SK-N-SH (cell line): ENCODE measurements at regions not wholly inside any gene's neighbourhood (a gene's known extent, or its start where the extent isn't known, plus 50 kb on each side); places are given as distances from the start of the nearest gene placed in this dataset.

Source experiments
- CTCF ChIA-PET: fragments of 300-600, 350-600 bp; formaldehyde crosslinking; extraction: SDS; loops from one replicate; lab custom pipeline; 2021; lab: Yijun Ruan, JAX
- POLR2A ChIA-PET: fragments of 350-600 bp; sonication (Branson Sonifier 250); formaldehyde crosslinking; extraction: SDS; loops from one replicate; lab custom pipeline; 2020; ENCODE audit warnings: antibody characterized with exemption, inconsistent platforms; lab: Yijun Ruan, JAX
- DNase-seq: peaks from one replicate; pipeline ENCODE4 v3.0.0; 2012
- H2AFZ ChIP-seq: fragments of 200-600 bp; sonication (generic); 2 replicates; pipeline ENCODE4 v1.8.1; 2016; ENCODE audit warnings: antibody characterized with exemption, mild to moderate bottlenecking, low read depth
- H3F3A ChIP-seq: fragments of 200-600 bp; sonication (generic); replicated peaks from 2 replicates; pipeline ENCODE3; 2016; ENCODE audit warnings: antibody characterized with exemption, mild to moderate bottlenecking; ENCODE audit not compliant: insufficient read depth
- H3K27ac ChIP-seq, 2 experiments: fragments of 200-500 bp in 1 of 2; fragments of 200-600 bp in 1 of 2; sonication (Bioruptor generic) in 1 of 2; sonication (generic), shearing (Covaris generic) in 1 of 2; 2 replicates each; pipeline versions ENCODE4 v1.5.1 to v1.6.1; 2014 to 2016; ENCODE audit warnings: low read depth in 2 of 2, inconsistent platforms in 1 of 2, low read length in 1 of 2, mild to moderate bottlenecking in 1 of 2, mixed read lengths in 1 of 2
- H3K27me3 ChIP-seq: fragments of 200-600 bp; sonication (generic), shearing (Covaris generic); 2 replicates; pipeline ENCODE4 v1.6.1; 2016; ENCODE audit warnings: mixed run types; ENCODE audit not compliant: insufficient read depth
- H3K36me3 ChIP-seq, 2 experiments: fragments of 200-500 bp in 1 of 2; fragments of 200-600 bp in 1 of 2; sonication (Bioruptor generic) in 1 of 2; sonication (generic) in 1 of 2; replicated peaks in 1 of 2; 2 replicates each; pipeline versions ENCODE3 to v1.5.1; 2014 to 2016; ENCODE audit warnings: low read length in 1 of 2, mild to moderate bottlenecking in 1 of 2; ENCODE audit not compliant: insufficient read depth in 2 of 2, control insufficient read depth in 1 of 2
- H3K4me1 ChIP-seq, 2 experiments: fragments of 200-500 bp in 1 of 2; fragments of 200-600 bp in 1 of 2; sonication (Bioruptor generic) in 1 of 2; sonication (generic), shearing (Covaris generic) in 1 of 2; 2 replicates each; pipeline versions ENCODE4 v1.5.1 to v1.6.1; 2014 to 2016; ENCODE audit warnings: low read depth in 1 of 2, low read length in 1 of 2, mixed run types in 1 of 2; ENCODE audit not compliant: insufficient read depth in 2 of 2, control insufficient read depth in 1 of 2
- H3K4me2 ChIP-seq: fragments of 200-600 bp; sonication (generic), shearing (Covaris generic); 2 replicates; pipeline ENCODE4 v1.6.1; 2017; ENCODE audit warnings: mixed run types
- H3K4me3 ChIP-seq, 2 experiments: fragments of 200-500 bp in 1 of 2; fragments of 200-600 bp in 1 of 2; sonication (Bioruptor generic) in 1 of 2; sonication (generic), shearing (Covaris generic) in 1 of 2; 2 replicates each; pipeline versions ENCODE4 v1.5.1 to v1.8.1; 2014 to 2016; ENCODE audit warnings: low read depth in 2 of 2, inconsistent platforms in 1 of 2, low read length in 1 of 2, mild to moderate bottlenecking in 1 of 2, mixed read lengths in 1 of 2, moderate library complexity in 1 of 2
- H3K79me2 ChIP-seq: fragments of 200-600 bp; sonication (generic); 2 replicates; pipeline ENCODE4 v1.8.1; 2017; ENCODE audit warnings: mild to moderate bottlenecking; ENCODE audit not compliant: insufficient read depth
- H3K9ac ChIP-seq: fragments of 200-600 bp; sonication (generic); 2 replicates; pipeline ENCODE4 v1.6.1; 2017; ENCODE audit warnings: mixed run types
- H3K9me2 ChIP-seq: fragments of 200-600 bp; sonication (generic); 2 replicates; pipeline ENCODE4 v1.6.1; 2017; ENCODE audit warnings: mixed run types
- H3K9me3 ChIP-seq: fragments of 200-600 bp; sonication (generic); 2 replicates; pipeline ENCODE4 v1.6.1; 2017; ENCODE audit warnings: mixed run types, mild to moderate bottlenecking, moderate library complexity
- H4K20me1 ChIP-seq: fragments of 200-600 bp; sonication (generic); 2 replicates; pipeline ENCODE4 v1.6.1; 2017; ENCODE audit warnings: mild to moderate bottlenecking, mixed run types; ENCODE audit not compliant: insufficient read depth
- CHD2 ChIP-seq: fragments of 150-350 bp; IDR thresholded peaks from 2 replicates; pipeline ENCODE4 v1.6.1; 2018; ENCODE audit warnings: low read length; ENCODE audit not compliant: partially characterized antibody
- CTCF ChIP-seq: fragments of 200-600 bp; sonication (generic); IDR thresholded peaks from 2 replicates; pipeline ENCODE4 v1.6.1; 2017; ENCODE audit warnings: antibody characterized with exemption, mild to moderate bottlenecking, moderate library complexity
- EZH2phosphoT487 ChIP-seq: fragments of 200-600 bp; sonication (generic); IDR thresholded peaks from 2 replicates; pipeline ENCODE4 v1.6.1; 2017; ENCODE audit warnings: low read depth, mixed run types, mild to moderate bottlenecking, antibody characterized with exemption, moderate library complexity, borderline replicate concordance
- FOSL2 ChIP-seq: IDR thresholded peaks from 2 replicates; pipeline ENCODE4 v1.4.0; 2012; ENCODE audit warnings: low read depth, mild to moderate bottlenecking, moderate library complexity, borderline replicate concordance
- FOXM1 ChIP-seq: IDR thresholded peaks from 2 replicates; pipeline ENCODE4 v1.4.0; 2012; ENCODE audit warnings: low read depth, mild to moderate bottlenecking
- GABPA ChIP-seq: IDR thresholded peaks from 2 replicates; pipeline ENCODE4 v1.4.0; 2012; ENCODE audit warnings: low read depth, mild to moderate bottlenecking
- GATA2 ChIP-seq: sonication (generic); formaldehyde crosslinking; IDR thresholded peaks from 2 replicates; pipeline ENCODE4 v1.5.0; 2020; ENCODE audit warnings: mild to moderate bottlenecking, missing genetic modification reagents
- IRF3 ChIP-seq: fragments of 150-350 bp; IDR thresholded peaks from 2 replicates; pipeline ENCODE4 v1.6.1; 2016; ENCODE audit warnings: mild to moderate bottlenecking, low read depth, low read length
- JUND ChIP-seq: IDR thresholded peaks from 2 replicates; pipeline ENCODE4 v1.4.0; 2012
- MEF2A ChIP-seq: IDR thresholded peaks from 2 replicates; pipeline ENCODE4 v1.4.0; 2012; ENCODE audit warnings: low read depth, borderline replicate concordance
- MXI1 ChIP-seq: IDR thresholded peaks from 2 replicates; pipeline ENCODE4 v1.6.1; 2012; ENCODE audit warnings: mild to moderate bottlenecking, low read depth, low read length, improper control_type of control experiment
- PBX3 ChIP-seq: IDR thresholded peaks from 2 replicates; pipeline ENCODE4; 2012
- POLR2AphosphoS5 ChIP-seq: IDR thresholded peaks from 2 replicates; pipeline ENCODE4 v1.6.1; 2012; ENCODE audit warnings: low read depth, low read length
- RAD21 ChIP-seq: IDR thresholded peaks from 2 replicates; pipeline ENCODE4 v1.6.1; 2012; ENCODE audit warnings: mild to moderate bottlenecking, low read length
- RCOR1 ChIP-seq: fragments of 150-350 bp; IDR thresholded peaks from 2 replicates; pipeline ENCODE4 v1.6.1; 2017; ENCODE audit warnings: antibody characterized with exemption, low read length
- RFX5 ChIP-seq: IDR thresholded peaks from 2 replicates; pipeline ENCODE4 v1.6.1; 2012; ENCODE audit warnings: mild to moderate bottlenecking, improper control_type of control experiment, low read length
- RXRA ChIP-seq: IDR thresholded peaks from 2 replicates; pipeline ENCODE4 v1.4.0; 2012; ENCODE audit warnings: low read depth, mild to moderate bottlenecking, borderline replicate concordance
- SIN3A ChIP-seq: IDR thresholded peaks from 2 replicates; pipeline ENCODE4 v1.6.1; 2012; ENCODE audit warnings: low read depth, mild to moderate bottlenecking, low read length, moderate library complexity, borderline replicate concordance
- SMC3 ChIP-seq: IDR thresholded peaks from 2 replicates; pipeline ENCODE4 v1.6.1; 2012; ENCODE audit warnings: low read depth, low read length, improper control_type of control experiment
- TCF12 ChIP-seq: IDR thresholded peaks from 2 replicates; pipeline ENCODE4 v1.4.0; 2012
- TEAD4 ChIP-seq: IDR thresholded peaks from 2 replicates; pipeline ENCODE4 v1.4.0; 2012; ENCODE audit warnings: mild to moderate bottlenecking, borderline replicate concordance; ENCODE audit not compliant: insufficient read depth
- USF1 ChIP-seq: IDR thresholded peaks from 2 replicates; pipeline ENCODE4 v1.4.0; 2012; ENCODE audit warnings: low read depth, borderline replicate concordance
- YY1 ChIP-seq: IDR thresholded peaks from 2 replicates; pipeline ENCODE4 v1.4.0; 2012; ENCODE audit warnings: low read depth, mild to moderate bottlenecking
- WGBS: methylation state at CpG from one replicate; pipeline ENCODE4 v1.1.6; 2017; ENCODE audit warnings: low lambda C conversion rate; 5-methylcytosine and 5-hydroxymethylcytosine counted together

GRCh38 chr12:23368590-23368989 is 580.9 kb downstream of the SOX5 start:
- no peaks in the 10 kb centered on the region for H3K36me3 ChIP-seq
- H2AFZ ChIP-seq = no peak overlapping the region
- no peak overlapping the region for H3K4me2 ChIP-seq
- TF ChIP-seq RCOR1 (no peak), MXI1 (no peak), MEF2A (no peak), SMC3 (no peak), PBX3 (no peak), USF1 (no peak), GABPA (no peak), SIN3A (no peak), RFX5 (no peak), FOSL2 (no peak), RAD21 (no peak), EZH2phosphoT487 (no peak), GATA2 (CRISPR knock-in tag) (no peak), TCF12 (no peak)
- H3F3A ChIP-seq = no peaks in the 10 kb centered on the region
- H3K4me1 ChIP-seq = no peaks in the 10 kb centered on the region; a peak in 1 of 4 replicates
- POLR2A ChIA-PET = no interaction called here
- CTCF ChIA-PET = no interaction called here
- H3K79me2 ChIP-seq = no peaks in the 10 kb centered on the region
- 35% methylated on average over 1 of the region's 1 CpG for WGBS
- H3K27me3 ChIP-seq = no peaks in the 10 kb centered on the region
- no peak overlapping the region for H3K9ac ChIP-seq
- no peaks in the 10 kb centered on the region for H3K9me2 ChIP-seq
- H3K27ac ChIP-seq = no peak overlapping the region
- no peak for DNase-seq
- no peaks in the 10 kb centered on the region for H3K9me3 ChIP-seq
- H4K20me1 ChIP-seq = no peaks in the 10 kb centered on the region
- no peak overlapping the region for H3K4me3 ChIP-seq

GRCh38 chr12:23375621-23376020 is 573.8 kb downstream of the SOX5 start:
- TF ChIP-seq PBX3 (no peak), RCOR1 (no peak), RAD21 (no peak), FOXM1 (no peak), GATA2 (CRISPR knock-in tag) (no peak), CTCF (no peak), RFX5 (no peak), GABPA (no peak), IRF3 (no peak), JUND (no peak), MXI1 (no peak), CHD2 (no peak), POLR2AphosphoS5 (no peak), TEAD4 (no peak), YY1 (no peak), RXRA (no peak)
- no peaks in the 10 kb centered on the region for H3K79me2 ChIP-seq
- no peaks in the 10 kb centered on the region for H4K20me1 ChIP-seq
- H2AFZ ChIP-seq = no peak overlapping the region
- H3K4me2 ChIP-seq = no peak overlapping the region
- H3K9ac ChIP-seq = no peak overlapping the region
- no peak overlapping the region for H3K27ac ChIP-seq
- H3K27me3 ChIP-seq = no peaks in the 10 kb centered on the region
- WGBS = no CpG with 5 or more reads among the region's 3 CpGs
- 0 out of 2 replicates have a peak, but pooled peaks cover 6% of the 10 kb centered on the region for H3K9me3 ChIP-seq
- no peak for DNase-seq
- ChIA-PET POLR2A (no interaction called here), CTCF (interaction anchor here (0.8 kb wide), 1 partner anchor 520 kb away, joined by 3 read pairs; no protein-coding TSS in a partner anchor)
- no peaks in the 10 kb centered on the region for H3K36me3 ChIP-seq
- no peak overlapping the region for H3K4me3 ChIP-seq
- H3K4me1 ChIP-seq = no peaks in the 10 kb centered on the region
- no peaks in the 10 kb centered on the region for H3F3A ChIP-seq
- no peaks in the 10 kb centered on the region for H3K9me2 ChIP-seq
